HCT116 (cell line): ENCODE measurements at regions not wholly inside any gene's neighbourhood (a gene's known extent, or its start where the extent isn't known, plus 50 kb on each side); places are given as distances from the start of the nearest gene placed in this dataset.

ENCODE experiments used
- ATAC-seq: fragments of 200-7000 bp; cut with Tn5 transposase; 2 replicates; pipeline ENCODE4 v1.9.1; 2020; ENCODE audit warnings: mild to moderate bottlenecking, moderate library complexity
- BruUV-seq: library from RNA; stranded (reverse); fragments of 400-500 nt; replicated peaks from 2 replicates; lab custom pipeline; 2021; lab: Mats Ljungman, UMichigan
- CTCF ChIA-PET: fragments of 300-600 bp; sonication (Branson Sonifier 250); formaldehyde crosslinking; loops from one replicate; lab custom pipeline; 2021; ENCODE audit warnings: antibody characterized with exemption; lab: Charles Lee
- POLR2A ChIA-PET: fragments of 300-600, 350-600 bp; sonication (Branson Sonifier 250); formaldehyde crosslinking; loops from one replicate; lab custom pipeline; 2021; ENCODE audit warnings: antibody characterized with exemption; lab: Charles Lee
- RAD21 ChIA-PET, 2 experiments: fragments of 300-600 bp; sonication (Branson Sonifier 250); formaldehyde crosslinking; loops; one replicate each; lab custom pipeline; 2023; ENCODE audit warnings: low total read pairs in 2 of 2; ENCODE audit not compliant: uncharacterized antibody in 2 of 2, unreplicated experiment in 2 of 2, low non-redundant PET in 1 of 2; lab: Charles Lee
- DNase-seq: peaks from one replicate; pipeline ENCODE4 v3.0.0-alpha.2; 2010; ENCODE audit warnings: low read depth, low spot score
- H2AFZ ChIP-seq: fragments of 200-600 bp; shearing (Covaris generic), sonication (generic); 2 replicates; pipeline ENCODE4 v1.6.1; 2017; ENCODE audit warnings: low read depth, mixed run types, mixed read lengths, antibody characterized with exemption, low read length; ENCODE audit not compliant: poor library complexity, severe bottlenecking
- H3K27ac ChIP-seq: 2 replicates; pipeline ENCODE4 v1.5.1; 2012; ENCODE audit warnings: low read depth, low read length
- H3K27me3 ChIP-seq: fragments of 200-600 bp; sonication (generic); 2 replicates; pipeline ENCODE4 v1.6.1; 2016; ENCODE audit warnings: mixed run types, low read length, mixed read lengths; ENCODE audit not compliant: insufficient read depth
- H3K36me3 ChIP-seq, 2 experiments: fragments of 200-500 bp in 1 of 2; fragments of 200-600 bp in 1 of 2; sonication (Bioruptor generic) in 1 of 2; sonication (generic) in 1 of 2; 2 replicates each; pipeline versions ENCODE4 v1.5.1 to v1.6.1; 2014 to 2016; ENCODE audit warnings: low read length in 2 of 2, inconsistent platforms in 1 of 2, mixed read lengths in 1 of 2, mixed run types in 1 of 2; ENCODE audit not compliant: insufficient read depth in 2 of 2, control insufficient read depth in 1 of 2
- H3K4me1 ChIP-seq, 2 experiments: fragments of 200-600 bp in 1 of 2; sonication (generic) in 1 of 2; 2 replicates each; pipeline versions ENCODE4 v1.5.1 to v1.6.1; 2012 to 2017; ENCODE audit warnings: low read length in 2 of 2, inconsistent platforms in 1 of 2, mild to moderate bottlenecking in 1 of 2, mixed read lengths in 1 of 2, mixed run types in 1 of 2, moderate library complexity in 1 of 2; ENCODE audit not compliant: insufficient read depth in 2 of 2, control insufficient read depth in 1 of 2
- H3K4me2 ChIP-seq: fragments of 200-600 bp; sonication (generic); 2 replicates; pipeline ENCODE4 v1.6.1; 2017; ENCODE audit warnings: mixed run types, low read length, mixed read lengths
- H3K4me3 ChIP-seq, 2 experiments: fragments of 200-600 bp in 1 of 2; sonication (generic) in 1 of 2; replicated peaks in 1 of 2; 2 replicates each; pipeline ENCODE4 v1.5.1; 2011 to 2016; ENCODE audit warnings: low read length in 2 of 2, control low read depth in 1 of 2, low read depth in 1 of 2, mild to moderate bottlenecking in 1 of 2, mixed read lengths in 1 of 2, mixed run types in 1 of 2
- H3K79me2 ChIP-seq: fragments of 200-600 bp; sonication (generic); 2 replicates; pipeline ENCODE4 v1.6.1; 2017; ENCODE audit warnings: mild to moderate bottlenecking, mixed run types, low read length, moderate library complexity, mixed read lengths; ENCODE audit not compliant: insufficient read depth
- H3K9ac ChIP-seq: fragments of 200-600 bp; sonication (generic); 2 replicates; pipeline ENCODE4 v1.6.1; 2016; ENCODE audit warnings: low read length, mixed read lengths
- H3K9me2 ChIP-seq: fragments of 200-600 bp; sonication (generic), shearing (Covaris generic); 2 replicates; pipeline ENCODE4 v1.6.1; 2017; ENCODE audit warnings: mixed run types, mild to moderate bottlenecking, moderate library complexity; ENCODE audit not compliant: insufficient read depth
- H3K9me3 ChIP-seq, 2 experiments: fragments of 200-500 bp in 1 of 2; fragments of 200-600 bp in 1 of 2; sonication (Bioruptor generic) in 1 of 2; sonication (generic) in 1 of 2; 2 replicates each; pipeline ENCODE4 v1.6.1; 2014 to 2017; ENCODE audit warnings: low read length in 2 of 2, mixed read lengths in 2 of 2, inconsistent platforms in 1 of 2, low read depth in 1 of 2, mild to moderate bottlenecking in 1 of 2, mixed run types in 1 of 2, moderate library complexity in 1 of 2; ENCODE audit not compliant: control insufficient read depth in 1 of 2, insufficient read depth in 1 of 2
- H4K20me1 ChIP-seq: fragments of 200-600 bp; sonication (generic), shearing (Covaris generic); 2 replicates; pipeline ENCODE4 v1.6.1; 2017; ENCODE audit warnings: mixed run types, mild to moderate bottlenecking, moderate library complexity; ENCODE audit not compliant: insufficient read depth
- CBX3 ChIP-seq: IDR thresholded peaks from 2 replicates; pipeline ENCODE4 v1.6.1; 2012; ENCODE audit warnings: low read depth
- CTCF ChIP-seq, 3 experiments: fragments of 200-600 bp in 1 of 3; sonication (generic) in 1 of 3; IDR thresholded peaks in 2 of 3; conservative IDR thresholded peaks in 1 of 3; 2 replicates each; pipeline ENCODE4 v1.5.1; 2012 to 2017; ENCODE audit warnings: low read depth in 2 of 3, low read length in 2 of 3, antibody characterized with exemption in 1 of 3, borderline replicate concordance in 1 of 3, control low read depth in 1 of 3, mild to moderate bottlenecking in 1 of 3, mixed read lengths in 1 of 3, mixed run types in 1 of 3, moderate library complexity in 1 of 3; ENCODE audit not compliant: insufficient read depth in 1 of 3
- EGR1 ChIP-seq: IDR thresholded peaks from 2 replicates; pipeline ENCODE4 v1.6.1; 2012; ENCODE audit warnings: low read depth
- ELF1 ChIP-seq: IDR thresholded peaks from 2 replicates; pipeline ENCODE4 v1.6.1; 2012; ENCODE audit warnings: low read depth, borderline replicate concordance
- EZH2 ChIP-seq: fragments of 200-600 bp; sonication (generic); IDR thresholded peaks from 2 replicates; pipeline ENCODE4 v1.6.1; 2017; ENCODE audit warnings: antibody characterized with exemption, mixed run types
- EZH2phosphoT487 ChIP-seq: fragments of 200-600 bp; IDR thresholded peaks from 2 replicates; pipeline ENCODE4 v1.6.1; 2018; ENCODE audit warnings: antibody characterized with exemption, borderline replicate concordance
- FOSL1 ChIP-seq: IDR thresholded peaks from 2 replicates; pipeline ENCODE4 v1.6.1; 2012; ENCODE audit warnings: low read depth
- MAX ChIP-seq: IDR thresholded peaks from 2 replicates; pipeline ENCODE4 v1.6.1; 2012
- POLR2A ChIP-seq: IDR thresholded peaks from 2 replicates; pipeline ENCODE4 v1.7.0; 2011; ENCODE audit warnings: borderline replicate concordance; ENCODE audit not compliant: insufficient read depth, insufficient read length; ENCODE audit errors: extremely low read depth
- POLR2AphosphoS5 ChIP-seq: IDR thresholded peaks from 2 replicates; pipeline ENCODE4 v1.6.1; 2011; ENCODE audit warnings: mild to moderate bottlenecking, low read depth, low read length, moderate library complexity
- RAD21 ChIP-seq: IDR thresholded peaks from 2 replicates; pipeline ENCODE4 v1.6.1; 2012; ENCODE audit warnings: low read depth, mild to moderate bottlenecking
- REST ChIP-seq: IDR thresholded peaks from 2 replicates; pipeline ENCODE4 v1.6.1; 2012; ENCODE audit warnings: low read depth
- SIN3A ChIP-seq: IDR thresholded peaks from 2 replicates; pipeline ENCODE4 v1.6.1; 2012; ENCODE audit warnings: low read depth
- SP1 ChIP-seq: IDR thresholded peaks from 2 replicates; pipeline ENCODE4 v1.6.1; 2012; ENCODE audit warnings: low read depth
- SRF ChIP-seq: IDR thresholded peaks from 2 replicates; pipeline ENCODE4 v1.6.1; 2012; ENCODE audit warnings: low read depth
- TCF7L2 ChIP-seq: IDR thresholded peaks from 2 replicates; pipeline ENCODE4 v1.7.0; 2011; ENCODE audit warnings: borderline replicate concordance, inconsistent platforms; ENCODE audit not compliant: insufficient read depth, insufficient read length; ENCODE audit errors: extremely low read depth
- ZBTB33 ChIP-seq: IDR thresholded peaks from 2 replicates; pipeline ENCODE4 v1.6.1; 2011; ENCODE audit warnings: mild to moderate bottlenecking, low read length, moderate library complexity; ENCODE audit not compliant: insufficient replicate concordance; ENCODE audit errors: extremely low read depth
- ZNF274 ChIP-seq: fragments of 200-500 bp; sonication (Bioruptor generic); IDR thresholded peaks from 2 replicates; pipeline ENCODE4 v1.6.1; 2014; ENCODE audit warnings: mild to moderate bottlenecking, low read depth, low read length, inconsistent platforms
- intact Hi-C: fragments of 100-400 bp; cut with micrococcal nuclease; formaldehyde crosslinking; loops from 2 replicates; pipeline ENCODE4 v1.10.0; 2022

- TF ChIP-seq ELF1 (no peak), ZBTB33 (no peak), MAX (no peak), CTCF (IDR thresholded peaks at IDR 0.05 in 2 of 3, conservative IDR thresholded peaks at IDR 0.05 in 1 of 3; ENCODE audit: borderline replicate concordance in 1 of 3, insufficient read depth in 1 of 3, low read depth in 2 of 3, low read length in 2 of 3) (no peak), SP1 (no peak), EZH2 (no peak), POLR2AphosphoS5 (no peak), ZNF274 (no peak), EZH2phosphoT487 (no peak), EGR1 (no peak), CBX3 (no peak), REST (no peak), RAD21 (no peak), TCF7L2 (no peak), POLR2A (no peak), FOSL1 (no peak), SRF (no peak), SIN3A (no peak)
- no peaks in the 10 kb centered on the region for H4K20me1 ChIP-seq
- 0 out of 4 replicates have a peak, but pooled peaks cover 0 to 4% of the 10 kb centered on the region in 2 experiments for H3K4me1 ChIP-seq
- no peak overlapping the region for H3K27ac ChIP-seq
- DNase-seq = no peak
- H3K27me3 ChIP-seq = peaks cover 22% of the 10 kb centered on the region; the same call in 1 of the 2 replicates
- POLR2A ChIA-PET = no interaction called here
- RAD21 ChIA-PET = no interaction called here
- H3K36me3 ChIP-seq = no peaks in the 10 kb centered on the region
- ATAC-seq = no peak
- CTCF ChIA-PET = no interaction called here
- no peak overlapping the region for H3K4me2 ChIP-seq
- H3K9me3 ChIP-seq = no peaks in the 10 kb centered on the region
- no peaks in the 10 kb centered on the region for H3K9me2 ChIP-seq
- no TSS peak for BruUV-seq
- H3K4me3 ChIP-seq = no peak overlapping the region
- no peak overlapping the region for H2AFZ ChIP-seq
- H3K79me2 ChIP-seq = no peaks in the 10 kb centered on the region
- H3K9ac ChIP-seq = no peak overlapping the region
- intact Hi-C loops = no loop called here
Measured at GRCh38 chr11:116472651-116473050, 300.1 kb downstream of the BUD13 start.
